WERI-Rb-1 (cell line): ENCODE measurements at regions not wholly inside any gene's neighbourhood (a gene's known extent, or its start where the extent isn't known, plus 50 kb on each side); places are given as distances from the start of the nearest gene placed in this dataset.

Experiments used
- DNase-seq: peaks from one replicate; pipeline ENCODE4 v3.0.0-alpha.2; 2020
- H3K27ac ChIP-seq: fragments of 250-450 bp; sonication (Bioruptor Pico); 2 replicates; pipeline ENCODE4 v1.5.1; 2020; ENCODE audit warnings: mild to moderate bottlenecking, moderate library complexity
- H3K27me3 ChIP-seq: fragments of 250-450 bp; sonication (Bioruptor Pico); 2 replicates; pipeline ENCODE4 v1.5.1; 2021; ENCODE audit warnings: mild to moderate bottlenecking, low read depth, moderate library complexity; ENCODE audit not compliant: insufficient read depth, severe bottlenecking
- H3K36me3 ChIP-seq: fragments of 250-450 bp; sonication (Bioruptor Pico); 2 replicates; pipeline ENCODE4 v1.5.1; 2020; ENCODE audit warnings: mild to moderate bottlenecking, moderate library complexity
- H3K4me3 ChIP-seq: 2 replicates; pipeline ENCODE4 v1.5.1; 2011; ENCODE audit warnings: low read depth, mild to moderate bottlenecking, control low read depth, low read length
- H3K9me3 ChIP-seq: fragments of 250-450 bp; sonication (Bioruptor Pico); 2 replicates; pipeline ENCODE4 v1.5.1; 2021; ENCODE audit warnings: mild to moderate bottlenecking, moderate library complexity; ENCODE audit not compliant: severe bottlenecking
- CTCF ChIP-seq: IDR thresholded peaks from 2 replicates; pipeline ENCODE4 v1.5.1; 2011; ENCODE audit warnings: low read depth, mild to moderate bottlenecking, control low read depth, inconsistent platforms, low read length

DNA sequence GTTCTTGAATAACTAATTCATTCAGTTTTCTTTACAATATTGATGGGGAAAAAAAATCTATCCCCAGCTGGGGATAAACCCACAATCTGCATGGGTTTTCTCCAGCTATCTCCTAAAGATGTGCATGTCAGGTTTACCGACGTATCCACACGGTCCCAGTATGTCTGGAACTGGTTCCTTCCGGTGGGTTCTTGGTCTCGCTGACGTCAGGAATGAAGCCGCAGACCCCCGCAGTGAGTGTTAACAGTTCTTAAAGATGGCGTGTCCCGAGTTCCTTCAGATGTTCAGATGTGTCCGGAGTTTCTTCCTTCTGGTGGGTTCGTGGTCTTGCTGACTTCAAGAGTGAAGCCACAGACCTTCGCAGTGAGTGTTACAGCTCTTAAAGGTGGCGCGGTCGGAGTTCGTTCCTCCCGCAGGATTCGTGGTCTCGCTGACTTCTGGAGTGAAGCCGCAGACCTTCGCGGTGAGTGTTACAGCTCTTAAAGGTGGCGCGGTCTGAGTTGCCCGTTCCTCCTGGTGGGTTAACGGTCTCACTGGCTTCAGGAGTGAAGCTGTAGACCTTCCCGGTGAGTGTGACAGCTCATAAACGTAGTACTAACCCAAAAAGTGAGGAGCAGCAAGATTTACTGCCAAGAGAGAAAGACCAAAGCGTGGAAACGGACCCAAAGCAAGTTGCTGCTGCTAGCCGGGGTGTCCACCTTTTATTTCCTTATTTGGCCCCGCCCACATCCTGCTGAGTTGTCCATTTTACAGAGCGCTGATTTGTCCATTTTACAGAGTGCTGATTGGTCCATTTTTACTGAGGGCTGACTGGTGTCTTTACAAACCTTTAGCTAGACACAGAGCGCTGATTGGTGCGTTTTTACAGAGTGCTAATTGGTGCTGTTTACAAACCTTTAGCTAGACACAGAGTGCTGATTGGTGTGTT lies 195.1 kb upstream of the NR2F2 start:
- DNase-seq, result no peak
- no peak overlapping the region for H3K4me3 ChIP-seq
- no peaks in the 10 kb centered on the region for H3K9me3 ChIP-seq
- TF ChIP-seq CTCF, result no peak
- no peak overlapping the region for H3K27ac ChIP-seq
- H3K36me3 ChIP-seq, result no peaks in the 10 kb centered on the region
- H3K27me3 ChIP-seq, result no peaks in the 10 kb centered on the region

GRCh38 chr15:96138985-96139384 lies 191.5 kb upstream of the NR2F2 start:
- Histone ChIP-seq H3K27ac (no peak overlapping the region), H3K9me3 (no peaks in the 10 kb centered on the region), H3K27me3 (no peaks in the 10 kb centered on the region), H3K36me3 (no peaks in the 10 kb centered on the region), H3K4me3 (no peak overlapping the region)
- no peak for TF ChIP-seq CTCF
- DNase-seq, result no peak

DNA sequence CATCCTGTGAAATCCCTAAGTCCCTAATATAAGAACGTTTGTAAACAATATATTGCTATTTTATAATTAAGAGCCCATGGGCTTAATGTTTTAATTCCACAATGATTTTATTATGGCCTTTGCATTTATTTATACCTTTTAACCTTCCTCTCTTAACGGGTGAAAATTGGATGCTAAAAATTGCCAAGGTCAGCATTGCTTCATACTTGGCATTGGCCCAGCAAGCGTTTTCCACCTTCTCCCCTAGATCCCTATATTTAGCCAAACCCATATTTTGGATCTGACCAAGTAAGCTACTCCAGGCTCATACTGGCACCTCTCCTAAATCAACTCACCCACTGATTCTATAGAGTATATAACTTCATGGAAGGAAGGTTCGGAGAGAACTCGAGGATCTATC lies 188.0 kb upstream of the NR2F2 start:
- Histone ChIP-seq H3K27ac (no peak overlapping the region), H3K36me3 (no peaks in the 10 kb centered on the region), H3K27me3 (no peaks in the 10 kb centered on the region), H3K4me3 (no peak overlapping the region), H3K9me3 (no peaks in the 10 kb centered on the region)
- DNase-seq, result no peak
- no peak for TF ChIP-seq CTCF

DNA sequence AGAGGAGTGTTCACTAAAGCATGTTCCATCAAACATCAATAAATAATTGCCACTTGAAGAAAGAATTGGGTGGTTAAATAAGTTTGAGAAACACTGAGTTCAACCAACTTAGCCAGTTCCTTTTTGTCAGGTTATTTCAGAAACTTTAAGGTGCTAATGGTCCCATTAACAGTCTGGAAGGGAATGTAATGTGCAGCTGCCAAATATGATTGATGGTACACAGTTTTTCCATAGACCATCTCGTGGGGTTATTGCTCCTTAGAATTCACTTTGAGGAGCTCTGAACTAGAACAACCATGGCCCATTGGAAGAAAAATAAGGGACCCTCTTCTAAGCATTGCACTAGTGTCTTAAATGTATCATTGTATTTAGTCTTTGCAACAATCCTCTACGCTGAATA lies 185.8 kb upstream of the NR2F2 start:
- Histone ChIP-seq H3K4me3 (no peak overlapping the region), H3K27ac (no peak overlapping the region), H3K9me3 (no peaks in the 10 kb centered on the region), H3K36me3 (no peaks in the 10 kb centered on the region), H3K27me3 (no peaks in the 10 kb centered on the region)
- DNase-seq, result no peak
- no peak for TF ChIP-seq CTCF

- Histone ChIP-seq H3K36me3 (no peaks in the 10 kb centered on the region), H3K4me3 (no peak overlapping the region), H3K27ac (no peak overlapping the region), H3K27me3 (no peaks in the 10 kb centered on the region), H3K9me3 (no peaks in the 10 kb centered on the region)
- DNase-seq, result no peak
- TF ChIP-seq CTCF, result no peak
These were observed 183.8 kb upstream of the NR2F2 start for GRCh38 chr15:96146726-96147125.

GRCh38 chr15:96147267-96147666 lies 183.2 kb upstream of the NR2F2 start:
- no peak overlapping the region for H3K4me3 ChIP-seq
- H3K9me3 ChIP-seq, result no peaks in the 10 kb centered on the region
- TF ChIP-seq CTCF, result no peak
- no peak overlapping the region for H3K27ac ChIP-seq
- no peaks in the 10 kb centered on the region for H3K27me3 ChIP-seq
- DNase-seq, result no peak
- no peaks in the 10 kb centered on the region for H3K36me3 ChIP-seq
